Mesodermal cell (in vitro differentiated cells): ENCODE measurements at regions not wholly inside any gene's neighbourhood (a gene's known extent, or its start where the extent isn't known, plus 50 kb on each side); places are given as distances from the start of the nearest gene placed in this dataset.
"Not testable (repeated sequence)": the region's sequence is repeated elsewhere in the genome, so short reads cannot be mapped to it uniquely, and the experiment has no call there.

Experiments
- H3K27ac ChIP-seq: 2 replicates; pipeline ENCODE4 v1.7.0; 2013; ENCODE audit warnings: mild to moderate bottlenecking, low read depth, low read length, moderate library complexity; ENCODE audit not compliant: severe bottlenecking
- H3K36me3 ChIP-seq: 2 replicates; pipeline ENCODE4 v1.7.1; 2013; ENCODE audit warnings: mild to moderate bottlenecking, low read length, moderate library complexity; ENCODE audit not compliant: control insufficient read depth, insufficient read depth
- H3K4me1 ChIP-seq: one replicate; pipeline ENCODE4 v1.7.1; 2013; ENCODE audit warnings: mild to moderate bottlenecking, low read length; ENCODE audit not compliant: insufficient read depth, control insufficient read depth, poor library complexity, severe bottlenecking
- H3K4me3 ChIP-seq: 2 replicates; pipeline ENCODE4 v1.7.0; 2013; ENCODE audit warnings: low read length, control low read depth, mild to moderate bottlenecking; ENCODE audit not compliant: insufficient read depth, poor library complexity, severe bottlenecking; ENCODE audit errors: extremely low read depth
- H3K9me3 ChIP-seq: 2 replicates; pipeline ENCODE4 v1.7.1; 2013; ENCODE audit warnings: mild to moderate bottlenecking, low read length, moderate library complexity; ENCODE audit not compliant: control insufficient read depth
- WGBS, 2 experiments: methylation state at CpG; one replicate each; pipeline ENCODE4 v1.1.5; 2013; ENCODE audit warnings: missing lambda C conversion rate in 2 of 2; ENCODE audit not compliant: insufficient coverage in 2 of 2; 5-methylcytosine and 5-hydroxymethylcytosine counted together

- H3K4me3 ChIP-seq, H3K36me3 ChIP-seq: not testable (repeated sequence)
- 71 to 75% methylated on average over 1 of the region's 1 CpG for WGBS, 2 experiments
These were observed 449.6 kb upstream of the ZEB2 start for GRCh38 chr2:144969564-144969963.

GRCh38 chr2:144967961-144968360, 448.0 kb upstream of the ZEB2 start:
- 100% methylated on average over 2 of the region's 2 CpGs; no CpG with 5 or more reads in 1 of the 2 experiments for WGBS, 2 experiments
- H3K4me3 ChIP-seq: no peak overlapping the region
- H3K9me3 ChIP-seq: peaks cover 15% of the 10 kb centered on the region
- no peak overlapping the region for H3K27ac ChIP-seq
- H3K36me3 ChIP-seq: no peaks in the 10 kb centered on the region
- H3K4me1 ChIP-seq: no peaks in the 10 kb centered on the region

More at GRCh38 chr2:144969564-144969963, 449.6 kb upstream of the ZEB2 start:
- peaks cover 15% of the 10 kb centered on the region for H3K9me3 ChIP-seq
- H3K4me1 ChIP-seq, H3K27ac ChIP-seq: not testable (repeated sequence)

- Histone ChIP-seq H3K9me3 (peaks cover 15% of the 10 kb centered on the region), H3K27ac (no peak overlapping the region), H3K36me3 (no peaks in the 10 kb centered on the region), H3K4me3 (no peak overlapping the region), H3K4me1 (no peaks in the 10 kb centered on the region)
- 91 to 98% methylated on average over 4 of the region's 4 CpGs for WGBS, 2 experiments
These were observed 445.3 kb upstream of the ZEB2 start for GRCh38 chr2:144965172-144965571.

- Histone ChIP-seq H3K27ac (no peak overlapping the region), H3K9me3 (peaks cover 11% of the 10 kb centered on the region), H3K36me3 (no peaks in the 10 kb centered on the region), H3K4me1 (no peaks in the 10 kb centered on the region), H3K4me3 (no peak overlapping the region)
- 83 to 100% methylated on average over 1 of the region's 2 CpGs for WGBS, 2 experiments
These were observed 443.1 kb upstream of the ZEB2 start for GRCh38 chr2:144963031-144963430.

DNA sequence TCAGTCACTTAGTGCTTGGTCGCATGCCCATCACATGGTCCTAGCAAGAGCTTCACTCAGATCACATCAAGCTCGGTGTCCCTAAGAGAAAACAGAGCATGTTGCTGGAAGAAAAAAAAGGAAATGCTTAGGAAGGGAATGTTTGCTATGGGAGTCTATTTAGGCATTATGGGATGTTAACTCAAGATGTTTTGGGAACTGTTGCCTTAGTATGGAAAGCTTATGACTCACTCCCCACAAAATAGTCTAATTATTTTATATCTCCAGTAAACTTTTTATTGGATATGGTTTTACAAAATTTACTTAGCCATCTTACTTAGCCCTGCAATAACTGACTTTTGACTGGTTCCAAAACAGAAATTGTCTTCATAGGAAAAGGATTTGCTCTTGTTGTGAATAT, 439.5 kb upstream of the ZEB2 start:
- no peaks in the 10 kb centered on the region for H3K9me3 ChIP-seq
- WGBS, 2 experiments: 80 to 88% methylated on average over 1 of the region's 2 CpGs
- H3K36me3 ChIP-seq: no peaks in the 10 kb centered on the region
- H3K4me1 ChIP-seq: no peaks in the 10 kb centered on the region
- no peak overlapping the region for H3K4me3 ChIP-seq
- H3K27ac ChIP-seq: no peak overlapping the region

- H3K27ac ChIP-seq: no peak overlapping the region
- 82 to 90% methylated on average over 2 of the region's 3 CpGs for WGBS, 2 experiments
- H3K36me3 ChIP-seq: no peaks in the 10 kb centered on the region
- no peak overlapping the region for H3K4me3 ChIP-seq
- H3K9me3 ChIP-seq: no peaks in the 10 kb centered on the region
- peaks cover 4% of the 10 kb centered on the region for H3K4me1 ChIP-seq
These were observed 431.1 kb upstream of the ZEB2 start for GRCh38 chr2:144950899-144951560.

DNA sequence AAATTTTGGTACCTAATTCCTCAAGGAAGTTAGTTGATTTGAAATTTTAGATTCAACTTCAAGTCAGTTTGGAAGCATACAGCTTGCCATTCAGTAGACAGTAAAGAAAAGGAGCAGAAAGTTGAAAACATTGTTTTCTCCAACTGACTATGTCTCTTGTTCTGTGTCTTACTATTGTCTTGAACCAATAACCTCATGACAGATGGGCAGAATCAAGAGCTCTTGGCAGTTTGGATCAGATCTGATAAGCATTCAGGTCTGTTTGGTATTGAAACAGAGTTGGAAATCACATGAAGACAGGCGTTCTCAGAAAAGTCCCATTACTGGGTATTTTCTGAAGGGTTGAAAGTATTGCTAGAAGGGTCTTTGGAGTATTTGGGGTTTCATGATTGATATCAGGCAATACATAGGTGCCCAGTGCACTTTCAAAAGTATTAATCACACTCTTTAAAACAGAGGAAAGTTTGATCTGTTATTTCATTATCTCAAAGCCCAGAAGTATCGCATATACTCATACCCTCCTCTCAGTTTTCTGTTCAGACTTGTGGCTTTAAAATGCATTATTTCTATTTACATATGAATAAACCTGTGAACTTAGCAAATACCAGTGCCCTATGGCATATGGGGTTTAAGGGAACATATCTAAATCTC, 428.4 kb upstream of the ZEB2 start:
- Histone ChIP-seq H3K36me3 (no peaks in the 10 kb centered on the region), H3K9me3 (no peaks in the 10 kb centered on the region), H3K4me3 (no peak overlapping the region), H3K27ac (no peak overlapping the region), H3K4me1 (peaks cover 14% of the 10 kb centered on the region)
- 86% methylated on average over 1 to 2 of the region's 2 CpGs for WGBS, 2 experiments

DNA sequence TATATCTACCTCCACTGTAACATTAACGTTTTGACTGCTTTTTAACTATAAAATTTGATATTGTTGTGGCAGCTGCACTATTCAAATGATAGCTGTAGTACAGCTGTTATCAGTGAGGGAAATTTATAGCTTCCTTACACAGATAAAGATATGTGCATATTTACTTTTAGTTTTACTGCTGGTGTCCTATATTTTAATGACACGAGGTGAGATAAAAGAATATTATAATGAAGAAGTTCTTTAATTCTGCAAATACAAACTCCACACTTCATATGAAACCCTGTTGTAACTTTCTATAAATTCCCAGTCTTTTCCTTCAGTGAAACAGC, 427.8 kb upstream of the ZEB2 start:
- Histone ChIP-seq H3K9me3 (no peaks in the 10 kb centered on the region), H3K27ac (no peak overlapping the region), H3K4me3 (no peak overlapping the region), H3K4me1 (peaks cover 20% of the 10 kb centered on the region), H3K36me3 (no peaks in the 10 kb centered on the region)
- no CpG with 5 or more reads among the region's 2 CpGs for WGBS, 2 experiments

- 71 to 80% methylated on average over 1 of the region's 1 CpG for WGBS, 2 experiments
- Histone ChIP-seq H3K4me1 (peaks cover 23% of the 10 kb centered on the region), H3K27ac (no peak overlapping the region), H3K36me3 (no peaks in the 10 kb centered on the region), H3K9me3 (no peaks in the 10 kb centered on the region), H3K4me3 (no peak overlapping the region)
These were observed 426.3 kb upstream of the ZEB2 start for GRCh38 chr2:144946263-144946662.

DNA sequence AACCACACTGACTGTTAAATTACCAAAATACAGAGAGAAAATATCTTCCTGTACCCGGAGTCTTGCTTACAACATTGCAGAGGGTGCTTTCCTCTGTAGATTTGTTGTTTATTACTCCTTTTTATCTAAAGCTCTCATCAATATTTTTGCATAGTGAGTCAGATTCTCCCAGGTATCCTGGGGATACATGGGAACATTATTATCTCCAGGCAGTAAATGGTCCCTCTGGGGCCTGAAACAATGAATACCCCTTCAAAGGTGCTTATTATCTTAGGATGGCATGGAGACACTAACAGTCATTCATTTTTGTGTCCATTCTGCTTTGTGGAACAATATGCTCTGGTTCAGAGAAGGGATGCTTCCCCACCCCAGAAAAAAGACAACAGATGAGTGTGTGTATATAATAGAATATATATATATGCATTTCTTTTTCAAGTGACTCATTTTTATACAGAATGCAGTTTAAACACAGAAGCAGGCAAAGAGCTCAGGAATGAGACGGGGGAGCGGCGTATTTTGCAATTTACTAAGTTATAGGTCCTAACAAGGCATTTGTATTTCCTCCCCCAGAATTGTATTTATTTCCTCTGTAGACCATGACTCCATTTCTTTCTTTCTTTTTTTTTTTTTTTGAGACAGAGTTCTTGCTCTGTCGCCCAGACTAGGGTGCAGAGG, 424.8 kb upstream of the ZEB2 start:
- H3K36me3 ChIP-seq: no peaks in the 10 kb centered on the region
- H3K27ac ChIP-seq: no peak overlapping the region
- H3K4me1 ChIP-seq: peaks cover 23% of the 10 kb centered on the region
- H3K9me3 ChIP-seq: no peaks in the 10 kb centered on the region
- H3K4me3 ChIP-seq: no peak overlapping the region
- 100% methylated on average over 1 of the region's 5 CpGs; no CpG with 5 or more reads in 1 of the 2 experiments for WGBS, 2 experiments

DNA sequence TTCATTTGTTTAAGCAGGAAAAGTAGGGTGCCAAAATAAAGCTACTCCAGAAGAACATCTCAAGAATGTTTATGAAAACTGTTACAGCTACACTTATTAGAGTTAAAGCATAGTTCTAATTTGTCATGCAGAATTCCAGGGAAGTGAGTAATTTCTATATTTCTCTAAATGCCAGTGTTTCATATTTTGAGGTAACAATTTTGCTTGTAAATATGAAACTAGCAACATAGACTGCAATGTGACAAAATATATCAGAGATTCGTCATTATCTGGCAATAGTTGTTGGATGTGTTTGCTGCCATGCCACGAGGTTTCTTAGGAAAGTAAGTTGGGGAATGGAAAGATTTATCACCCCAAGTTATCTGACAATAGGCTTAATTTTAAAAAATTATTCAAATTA, 424.1 kb upstream of the ZEB2 start:
- peaks cover 23% of the 10 kb centered on the region for H3K4me1 ChIP-seq
- no peaks in the 10 kb centered on the region for H3K36me3 ChIP-seq
- no CpG with 5 or more reads among the region's 2 CpGs for WGBS, 2 experiments
- no peaks in the 10 kb centered on the region for H3K9me3 ChIP-seq
- H3K27ac ChIP-seq: no peak overlapping the region
- H3K4me3 ChIP-seq: no peak overlapping the region
